GM18499 (cell line): ENCODE measurements at regions not wholly inside any gene's neighbourhood (a gene's known extent, or its start where the extent isn't known, plus 50 kb on each side); places are given as distances from the start of the nearest gene placed in this dataset.

ENCODE experiments used
- ATAC-seq: cut with Tn5 transposase; IDR thresholded peaks from one replicate; pipeline ENCODE4 v1.9.1; 2021; ENCODE audit warnings: moderate number of reproducible peaks; ENCODE audit not compliant: insufficient read depth, unreplicated experiment

GRCh38 chr5:88495810-88496209, 227.2 kb upstream of the TMEM161B start:
- no peak for ATAC-seq

GRCh38 chr5:88490874-88491273, 222.2 kb upstream of the TMEM161B start:
- no peak for ATAC-seq

DNA sequence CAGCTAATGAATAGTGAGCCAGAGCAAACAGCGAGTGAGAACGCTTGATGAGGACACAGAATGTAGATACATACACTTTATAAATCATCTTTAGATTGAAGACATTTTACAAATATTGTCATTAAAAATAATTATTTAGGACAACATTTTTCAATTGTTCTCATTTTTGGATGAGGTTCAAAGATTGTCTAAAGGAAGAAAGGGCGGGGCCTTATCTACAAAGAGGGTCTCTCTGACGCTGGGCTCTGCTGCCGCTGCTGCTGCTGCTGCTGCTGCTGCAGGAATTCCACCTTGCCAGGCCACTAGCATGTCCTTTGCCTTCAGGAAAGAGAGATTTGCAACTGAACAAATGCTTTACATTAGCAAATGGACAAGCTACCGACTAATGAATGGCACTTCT, 220.7 kb upstream of the TMEM161B start:
- no peak for ATAC-seq

GRCh38 chr5:88488561-88488960, 219.9 kb upstream of the TMEM161B start:
- no peak for ATAC-seq

GRCh38 chr5:88488130-88488529, 219.5 kb upstream of the TMEM161B start:
- ATAC-seq, result no peak

DNA sequence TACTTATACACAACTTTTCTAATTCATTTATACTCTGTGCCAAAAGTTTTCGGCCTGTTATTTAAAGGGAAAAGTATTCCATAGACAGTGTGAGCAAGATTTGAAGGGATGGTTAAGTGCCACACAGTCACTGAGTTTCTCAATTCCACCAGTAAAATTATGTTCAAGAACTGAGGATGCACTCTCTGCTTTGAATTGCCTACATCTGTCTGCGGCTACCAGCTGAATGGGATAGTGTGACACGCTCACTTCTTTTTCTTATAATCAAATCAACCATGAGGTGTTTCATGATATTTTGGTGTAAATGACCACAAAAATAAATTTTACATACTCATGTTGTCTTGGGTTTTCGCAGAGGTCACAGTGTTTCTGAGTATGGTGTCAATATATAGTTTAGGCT, 218.4 kb upstream of the TMEM161B start:
- ATAC-seq, result no peak

DNA sequence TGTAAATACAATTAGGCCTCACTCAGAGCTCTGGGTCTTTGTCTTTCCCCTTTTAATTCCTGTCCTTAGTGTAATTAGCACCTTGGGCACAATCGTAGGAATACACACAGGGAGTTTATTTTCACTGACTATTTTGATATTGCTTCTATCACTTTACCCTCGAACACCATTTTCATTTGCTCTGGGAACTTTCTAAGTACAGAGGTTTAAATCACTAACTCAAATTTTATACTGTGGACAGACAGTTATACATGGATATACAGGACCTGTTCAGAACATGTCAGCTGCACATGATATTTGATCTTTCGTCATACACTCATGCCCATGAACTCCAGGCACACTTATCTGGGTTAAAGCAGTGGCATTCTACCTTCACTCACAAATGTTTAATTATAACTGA, 217.8 kb upstream of the TMEM161B start:
- ATAC-seq, result no peak

GRCh38 chr5:88485531-88485930, 216.9 kb upstream of the TMEM161B start:
- ATAC-seq, result no peak

DNA sequence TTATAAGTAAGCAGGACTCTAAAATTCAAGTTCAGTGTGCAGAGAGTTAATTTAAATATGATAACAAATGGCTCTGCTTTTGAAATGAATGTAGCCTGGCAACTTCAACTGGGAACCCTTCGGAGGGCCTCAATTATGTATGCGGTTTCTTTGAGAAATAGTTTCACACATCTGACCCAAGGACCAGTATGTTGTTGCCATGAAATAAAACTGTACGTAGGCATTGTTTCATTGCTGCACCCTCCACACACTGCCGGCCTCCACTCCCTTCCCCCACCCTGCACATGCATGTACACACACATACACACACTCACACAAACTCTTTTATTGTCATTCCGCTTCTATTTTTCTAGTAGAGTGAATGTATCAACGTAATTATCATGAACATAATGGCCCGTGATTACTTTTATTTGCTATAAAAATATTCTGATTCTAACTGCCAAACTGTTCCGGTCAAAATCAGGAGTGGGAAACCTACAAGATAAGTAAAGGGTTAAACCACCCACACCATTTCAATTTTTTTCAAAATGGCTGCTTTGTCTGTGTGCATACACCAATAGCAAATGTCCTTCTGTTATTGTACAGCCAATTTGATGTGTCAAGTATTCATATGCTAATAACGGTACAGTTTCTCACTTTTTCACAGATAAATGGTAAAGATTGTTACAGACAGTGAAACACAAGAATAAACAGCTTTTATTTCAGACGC, 215.5 kb upstream of the TMEM161B start:
- ATAC-seq, result no peak

DNA sequence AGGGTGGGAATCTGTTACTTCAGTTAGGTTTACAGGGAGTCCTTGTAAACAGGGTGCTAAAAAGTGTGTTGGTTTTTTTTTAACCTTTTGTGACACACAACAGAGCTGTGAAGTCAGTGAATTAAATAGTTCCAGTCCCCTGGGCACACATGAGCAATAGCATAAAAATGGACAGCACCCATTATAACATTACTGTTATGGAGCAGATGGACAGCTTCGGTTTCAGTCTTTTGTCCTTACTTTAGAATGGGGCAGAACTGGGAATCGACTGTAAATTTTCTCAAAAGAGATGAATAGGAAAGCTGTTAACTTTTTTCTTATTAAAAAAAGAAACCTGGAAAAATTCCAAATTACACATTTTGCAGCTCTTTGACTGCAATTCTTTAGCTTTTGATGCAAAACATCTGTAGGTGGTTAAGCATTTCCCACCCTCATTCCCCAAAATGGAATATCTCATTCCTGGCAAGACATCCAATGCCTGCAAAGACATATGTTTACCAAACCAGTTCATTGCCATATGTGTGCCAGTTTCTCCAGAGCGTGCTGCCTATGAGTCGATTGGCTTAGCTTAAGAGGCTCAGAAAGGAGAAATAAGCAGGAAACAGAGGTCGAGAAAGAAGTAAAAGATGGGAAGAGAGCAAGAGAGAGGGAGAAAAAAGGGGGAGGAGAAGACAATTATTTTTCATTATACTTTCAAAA, 212.3 kb upstream of the TMEM161B start:
- no peak for ATAC-seq

GRCh38 chr5:88480245-88480644, 211.6 kb upstream of the TMEM161B start:
- no peak for ATAC-seq

DNA sequence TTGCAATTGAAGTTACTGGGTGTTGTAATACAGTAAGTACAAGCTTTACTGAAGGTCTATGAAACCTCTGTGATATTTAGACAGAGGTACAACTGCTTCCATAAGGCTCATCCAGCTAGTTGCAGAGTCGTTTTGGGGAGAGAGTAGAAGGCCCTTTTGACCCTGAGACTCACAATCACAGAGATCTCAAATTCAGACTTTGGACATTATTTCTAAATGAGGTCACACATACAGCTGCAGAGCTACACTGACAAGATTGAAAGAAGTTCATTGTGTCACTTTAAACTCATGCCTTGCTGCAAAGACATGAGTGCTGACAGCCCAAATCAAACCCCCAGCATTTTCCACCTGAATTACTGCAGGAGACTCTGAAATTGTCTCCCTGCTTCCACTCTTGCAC, 205.9 kb upstream of the TMEM161B start:
- no peak for ATAC-seq

DNA sequence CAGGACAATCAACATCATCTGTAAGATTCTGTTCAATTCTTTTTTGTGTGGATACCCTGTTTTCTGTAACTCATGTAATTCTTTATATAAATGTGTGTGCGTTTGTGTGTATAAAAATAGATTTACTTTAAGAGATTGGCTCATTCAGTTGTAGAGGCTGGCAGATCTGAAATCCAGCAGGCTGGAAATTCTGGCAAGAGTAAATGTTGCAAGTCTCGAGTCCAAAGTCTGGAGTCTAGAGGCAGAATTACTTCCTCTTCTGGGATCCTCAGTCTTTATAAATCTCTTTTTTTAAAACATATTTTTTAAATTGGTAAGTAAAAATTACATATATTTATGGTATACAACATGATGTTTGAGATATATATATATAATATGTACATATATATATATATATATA, 202.1 kb upstream of the TMEM161B start:
- ATAC-seq, result no peak

GRCh38 chr5:88459971-88460370, 191.3 kb upstream of the TMEM161B start:
- no peak for ATAC-seq

GRCh38 chr5:88452820-88453219, 184.2 kb upstream of the TMEM161B start:
- no peak for ATAC-seq

DNA sequence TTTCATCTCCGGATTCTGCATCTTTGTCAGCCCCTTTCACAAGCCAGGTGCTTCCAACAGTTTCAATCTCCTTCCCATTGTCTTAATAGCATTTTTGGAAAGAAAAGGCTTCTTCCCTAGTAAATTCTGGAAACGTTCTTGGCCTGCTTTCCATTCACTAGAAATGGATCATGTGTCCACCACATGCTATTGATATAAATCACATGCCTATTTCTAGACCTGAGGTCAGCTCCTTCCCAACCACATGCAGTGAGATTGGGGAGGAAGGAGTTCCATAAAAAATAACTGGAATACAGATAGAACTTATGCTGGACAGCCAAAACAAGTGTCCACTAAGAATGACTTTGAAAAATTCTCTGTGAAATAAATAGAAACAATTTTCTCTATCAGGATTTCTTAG, 181.6 kb upstream of the TMEM161B start:
- ATAC-seq, result no peak

- ATAC-seq, result no peak
Measured at GRCh38 chr5:88438006-88438405, 169.4 kb upstream of the TMEM161B start.

DNA sequence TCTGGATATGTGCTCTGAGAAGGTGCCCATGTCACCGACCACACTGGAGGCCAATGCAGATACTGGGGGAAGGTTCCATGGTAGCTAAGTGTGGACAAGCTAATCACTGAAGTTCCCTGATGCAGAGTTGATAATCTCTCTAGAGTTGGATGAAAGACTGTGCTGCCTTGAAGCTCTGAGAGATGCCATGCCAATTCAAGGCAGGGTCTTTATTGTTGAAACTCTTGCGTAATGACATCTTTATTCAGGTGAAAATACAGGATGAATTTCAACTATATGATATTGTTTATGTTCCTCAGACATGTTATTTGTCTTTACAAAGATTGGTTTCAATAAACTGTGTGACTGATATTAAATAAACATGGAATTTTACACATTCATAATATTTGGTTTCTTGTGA, 167.6 kb upstream of the TMEM161B start:
- no peak for ATAC-seq

DNA sequence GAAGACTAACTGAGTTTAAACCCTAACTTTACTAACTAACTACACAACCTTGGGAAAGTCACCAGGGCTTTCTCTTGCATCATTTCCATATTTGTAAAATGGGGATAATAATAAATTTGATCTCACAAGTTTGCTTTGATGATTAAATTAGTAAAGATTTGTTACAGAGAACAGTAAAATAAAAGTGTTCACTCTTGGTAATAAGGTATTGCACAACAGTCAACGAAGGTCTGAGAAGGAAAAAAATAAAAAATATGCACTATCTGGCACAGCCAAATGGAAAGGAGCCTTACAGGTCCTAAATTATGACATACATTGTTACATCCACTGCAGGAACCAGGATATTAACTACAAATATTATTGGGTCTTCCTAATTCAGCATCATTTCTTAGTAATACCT, 160.0 kb upstream of the TMEM161B start:
- no peak for ATAC-seq

DNA sequence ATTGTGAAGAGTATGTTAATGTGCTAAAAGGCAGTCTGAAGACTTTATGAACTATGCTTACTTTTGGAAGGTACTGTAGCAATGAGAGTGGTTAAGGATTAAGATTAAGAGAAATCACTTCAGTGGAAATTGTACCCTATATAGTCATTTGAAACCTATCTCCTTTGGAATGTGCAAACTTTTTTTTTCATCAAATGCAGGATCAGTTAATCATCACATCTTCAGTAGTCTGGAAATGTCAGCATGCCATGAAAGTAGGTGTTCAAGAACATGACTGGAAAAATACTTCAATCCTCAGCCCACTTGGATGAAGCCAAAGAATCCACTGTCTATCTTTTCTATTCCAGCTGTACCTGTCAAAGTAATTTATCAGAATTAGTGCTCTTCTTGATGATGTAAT, 157.8 kb upstream of the TMEM161B start:
- ATAC-seq, result no peak

DNA sequence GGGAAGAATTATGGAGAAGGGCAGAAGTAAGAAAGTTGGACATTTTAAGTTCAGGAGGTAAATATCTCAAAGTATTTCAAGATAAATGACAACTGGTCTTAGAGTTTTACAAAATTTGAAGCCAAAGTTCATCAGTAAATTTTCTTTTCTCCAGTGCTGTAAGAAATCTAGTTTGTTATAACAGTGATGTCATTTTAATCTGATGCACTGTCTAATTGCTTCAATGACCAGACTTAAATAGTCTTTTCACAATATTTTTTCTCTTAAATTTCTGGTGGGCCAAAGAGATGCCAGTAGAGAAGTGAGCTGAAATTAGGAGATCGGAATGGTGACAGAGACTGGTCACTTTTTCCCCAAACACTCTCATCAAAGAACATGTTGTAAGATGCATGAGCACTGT, 156.5 kb upstream of the TMEM161B start:
- no peak for ATAC-seq

GRCh38 chr5:88419931-88420330, 151.3 kb upstream of the TMEM161B start:
- ATAC-seq, result no peak
